Mesenchymal stem cell (in vitro differentiated cells and primary cell): ENCODE measurements at regions not wholly inside any gene's neighbourhood (a gene's known extent, or its start where the extent isn't known, plus 50 kb on each side); places are given as distances from the start of the nearest gene placed in this dataset.

Experiments
- DNase-seq: peaks from one replicate; pipeline ENCODE4 v3.0.0-alpha.2; 2013
- H2AFZ ChIP-seq: one replicate; pipeline ENCODE4 v1.6.1; 2013; ENCODE audit warnings: low read depth, mild to moderate bottlenecking, control low read depth, inconsistent platforms, low read length, moderate library complexity
- H2AK5ac ChIP-seq: 2 replicates; pipeline ENCODE4 v1.6.1; 2013; ENCODE audit warnings: low read length, moderate library complexity, mild to moderate bottlenecking, inconsistent platforms; ENCODE audit not compliant: severe bottlenecking
- H2BK120ac ChIP-seq: one replicate; pipeline ENCODE4 v1.6.1; 2013; ENCODE audit warnings: low read depth, mild to moderate bottlenecking, inconsistent platforms, low read length, moderate library complexity
- H2BK12ac ChIP-seq, 2 experiments: one replicate each; pipeline ENCODE4 v1.6.1; 2013; ENCODE audit warnings: inconsistent platforms in 2 of 2, low read length in 2 of 2, mild to moderate bottlenecking in 2 of 2, moderate library complexity in 2 of 2, control low read depth in 1 of 2
- H2BK15ac ChIP-seq: one replicate; pipeline ENCODE4 v1.6.1; 2013; ENCODE audit warnings: mild to moderate bottlenecking, low read depth, inconsistent platforms; ENCODE audit not compliant: poor library complexity, severe bottlenecking
- H2BK5ac ChIP-seq: 2 replicates; pipeline ENCODE4 v1.6.1; 2013; ENCODE audit warnings: low read depth, mild to moderate bottlenecking, low read length, control low read depth, inconsistent platforms; ENCODE audit not compliant: poor library complexity, severe bottlenecking
- H3K14ac ChIP-seq, 2 experiments: one replicate each; pipeline ENCODE4 v1.6.1; 2013; ENCODE audit warnings: inconsistent platforms in 2 of 2, low read length in 2 of 2, control low read depth in 1 of 2, mild to moderate bottlenecking in 1 of 2, moderate library complexity in 1 of 2
- H3K18ac ChIP-seq, 2 experiments: one replicate each; pipeline ENCODE4 v1.6.1; 2013; ENCODE audit warnings: inconsistent platforms in 2 of 2, low read length in 2 of 2, control low read depth in 1 of 2, low read depth in 1 of 2, mild to moderate bottlenecking in 1 of 2
- H3K23ac ChIP-seq, 2 experiments: one replicate each; pipeline ENCODE4 v1.6.1; 2013; ENCODE audit warnings: inconsistent platforms in 2 of 2, low read length in 2 of 2, mild to moderate bottlenecking in 2 of 2, moderate library complexity in 2 of 2, control low read depth in 1 of 2
- H3K27ac ChIP-seq: 2 replicates; pipeline ENCODE4 v1.5.1; 2013; ENCODE audit warnings: mild to moderate bottlenecking, moderate library complexity, low read length, control low read depth, inconsistent platforms; ENCODE audit not compliant: poor library complexity, severe bottlenecking
- H3K27me3 ChIP-seq, 2 experiments: 2 replicates each; pipeline versions ENCODE4 v1.6.1 to v1.7.0; 2013; ENCODE audit warnings: low read length in 2 of 2, mild to moderate bottlenecking in 2 of 2, moderate library complexity in 2 of 2, control low read depth in 1 of 2, inconsistent platforms in 1 of 2; ENCODE audit not compliant: control insufficient read depth in 1 of 2, insufficient read depth in 1 of 2
- H3K36me3 ChIP-seq, 2 experiments: 2 replicates each; pipeline versions ENCODE4 v1.6.1 to v1.7.0; 2013; ENCODE audit warnings: low read length in 2 of 2, control low read depth in 1 of 2, inconsistent platforms in 1 of 2, low read depth in 1 of 2, mild to moderate bottlenecking in 1 of 2; ENCODE audit not compliant: insufficient read depth in 2 of 2, control insufficient read depth in 1 of 2
- H3K4ac ChIP-seq, 2 experiments: one replicate each; pipeline ENCODE4 v1.6.1; 2013; ENCODE audit warnings: inconsistent platforms in 2 of 2, low read length in 2 of 2, mild to moderate bottlenecking in 2 of 2, moderate library complexity in 2 of 2, control low read depth in 1 of 2, low read depth in 1 of 2
- H3K4me1 ChIP-seq: 2 replicates; pipeline ENCODE4 v1.6.1; 2013; ENCODE audit warnings: low read depth, low read length, control low read depth; ENCODE audit not compliant: control insufficient read depth, insufficient read depth
- H3K4me2 ChIP-seq: 2 replicates; pipeline ENCODE4 v1.6.1; 2013; ENCODE audit warnings: low read length, mild to moderate bottlenecking, inconsistent platforms; ENCODE audit not compliant: poor library complexity, severe bottlenecking
- H3K4me3 ChIP-seq, 2 experiments: 2 replicates each; pipeline versions ENCODE4 v1.5.1 to v1.7.0; 2013; ENCODE audit warnings: low read length in 2 of 2, mild to moderate bottlenecking in 2 of 2, control low read depth in 1 of 2, low read depth in 1 of 2; ENCODE audit not compliant: insufficient read depth in 1 of 2
- H3K79me1 ChIP-seq: replicated peaks from 2 replicates; pipeline ENCODE4 v1.6.1; 2013; ENCODE audit warnings: mild to moderate bottlenecking, control low read depth, low read length, inconsistent platforms; ENCODE audit not compliant: poor library complexity, severe bottlenecking
- H3K9ac ChIP-seq: 2 replicates; pipeline ENCODE4 v1.7.0; 2013; ENCODE audit warnings: mild to moderate bottlenecking, low read length, moderate library complexity
- H3K9me3 ChIP-seq: 2 replicates; pipeline ENCODE4 v1.7.0; 2013; ENCODE audit warnings: mild to moderate bottlenecking, low read length; ENCODE audit not compliant: control insufficient read depth
- H4K8ac ChIP-seq: one replicate; pipeline ENCODE4 v1.6.1; 2013; ENCODE audit warnings: inconsistent platforms, mild to moderate bottlenecking, low read length, moderate library complexity
- H4K91ac ChIP-seq: one replicate; pipeline ENCODE4 v1.6.1; 2013; ENCODE audit warnings: mild to moderate bottlenecking, low read length, inconsistent platforms
- WGBS: methylation state at CpG from one replicate; pipeline ENCODE4 v1.1.7; 2013; ENCODE audit warnings: mixed read lengths; 5-methylcytosine and 5-hydroxymethylcytosine counted together

GRCh38 chr4:120447774-120448173 lies 381.1 kb upstream of the MAD2L1 start:
- Histone ChIP-seq H2BK15ac (no peak overlapping the region), H3K27ac (no peak overlapping the region), H3K4me3 (no peak overlapping the region), H3K79me1 (no peaks in the 10 kb centered on the region), H3K36me3 (no peaks in the 10 kb centered on the region), H3K9ac (no peak overlapping the region), H2BK12ac (no peak overlapping the region), H3K9me3 (no peaks in the 10 kb centered on the region), H3K4me2 (no peak overlapping the region), H2AFZ (no peak overlapping the region), H2BK5ac (no peak overlapping the region), H3K23ac (no peak overlapping the region), H3K18ac (no peak overlapping the region), H3K4ac (no peak overlapping the region), H3K4me1 (no peaks in the 10 kb centered on the region), H4K8ac (no peak overlapping the region), H3K14ac (no peak overlapping the region), H4K91ac (no peak overlapping the region), H3K27me3 (no peaks in the 10 kb centered on the region), H2BK120ac (no peak overlapping the region), H2AK5ac (no peak overlapping the region)
- DNase-seq, result no peak
- 82% methylated on average over 1 of the region's 1 CpG for whole genome bisulfite sequencing

GRCh38 chr4:120446051-120446567 lies 379.5 kb upstream of the MAD2L1 start:
- Histone ChIP-seq H3K4me2 (no peak overlapping the region), H3K4me1 (no peaks in the 10 kb centered on the region), H3K18ac (no peak overlapping the region), H2BK12ac (no peak overlapping the region), H3K36me3 (no peaks in the 10 kb centered on the region), H3K27me3 (no peaks in the 10 kb centered on the region), H3K23ac (no peak overlapping the region), H3K14ac (no peak overlapping the region), H3K79me1 (no peaks in the 10 kb centered on the region), H4K8ac (no peak overlapping the region), H3K4me3 (no peak overlapping the region), H4K91ac (no peak overlapping the region), H3K4ac (no peak overlapping the region), H2BK120ac (no peak overlapping the region), H3K9ac (no peak overlapping the region), H2BK15ac (no peak overlapping the region), H2AFZ (no peak overlapping the region), H3K9me3 (no peaks in the 10 kb centered on the region), H3K27ac (no peak overlapping the region), H2AK5ac (no peak overlapping the region), H2BK5ac (no peak overlapping the region)
- 100% methylated on average over 1 of the region's 1 CpG for WGBS
- peak; percentile 33 for DNase-seq

DNA sequence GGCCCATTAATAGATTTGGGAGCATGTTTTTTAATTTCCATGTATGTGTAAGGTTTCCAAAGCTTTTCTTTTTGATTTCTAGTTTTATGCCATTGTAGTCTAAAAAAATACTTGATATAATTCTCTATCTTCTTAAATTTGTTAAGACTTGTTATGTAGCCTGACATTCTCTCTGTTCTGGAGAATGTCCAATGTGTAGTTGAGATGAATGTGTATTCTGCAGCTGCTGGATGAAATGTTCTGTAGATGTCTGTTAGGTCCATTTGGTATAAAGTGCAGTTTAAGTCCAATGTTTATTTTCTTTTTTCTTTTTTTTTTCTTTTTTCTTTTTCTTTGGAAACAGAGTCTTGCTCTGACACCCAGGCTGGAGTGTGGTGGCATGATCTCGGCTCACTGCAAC lies 378.5 kb upstream of the MAD2L1 start:
- H3K23ac ChIP-seq, result no peak overlapping the region
- H3K4ac ChIP-seq, result no peak overlapping the region
- no peak overlapping the region for H4K8ac ChIP-seq
- H2BK120ac ChIP-seq, result no peak overlapping the region
- no peak overlapping the region for H2BK15ac ChIP-seq
- H2BK12ac ChIP-seq, result no peak overlapping the region
- no peaks in the 10 kb centered on the region for H3K27me3 ChIP-seq
- H3K9ac ChIP-seq, result no peak overlapping the region
- H2BK5ac ChIP-seq, result no peak overlapping the region
- H3K36me3 ChIP-seq, result no peaks in the 10 kb centered on the region
- H2AK5ac ChIP-seq, result no peak overlapping the region
- H3K9me3 ChIP-seq, result no peaks in the 10 kb centered on the region
- H2AFZ ChIP-seq, result no peak overlapping the region
- no peaks in the 10 kb centered on the region for H3K4me1 ChIP-seq
- no peaks in the 10 kb centered on the region for H3K79me1 ChIP-seq
- no peak overlapping the region for H3K27ac ChIP-seq
- DNase-seq, result no peak
- no peak overlapping the region for H3K4me2 ChIP-seq
- H3K18ac ChIP-seq, result no peak overlapping the region
- WGBS, result 100% methylated on average over 1 of the region's 1 CpG
- no peak overlapping the region for H3K14ac ChIP-seq
- H3K4me3 ChIP-seq, result no peak overlapping the region
- H4K91ac ChIP-seq, result no peak overlapping the region

DNA sequence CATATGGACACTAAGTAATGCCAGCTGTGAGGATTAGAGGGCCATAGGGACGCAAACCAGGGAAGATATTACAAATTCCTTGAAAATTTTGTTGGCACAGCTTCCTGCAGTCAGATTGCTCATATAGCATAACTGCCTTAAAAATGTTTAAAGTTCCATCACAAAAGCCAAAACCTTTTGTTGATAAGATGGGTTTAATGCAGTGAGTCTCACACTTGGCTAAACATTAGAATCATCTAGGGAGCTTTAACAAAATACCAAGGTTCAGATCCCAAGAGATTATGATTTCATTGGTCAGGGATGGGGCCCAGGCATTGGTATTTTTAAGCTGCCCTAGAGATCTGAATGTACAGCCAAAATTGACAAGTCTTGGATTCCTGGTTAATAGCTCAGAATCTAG lies 376.5 kb upstream of the MAD2L1 start:
- H3K79me1 ChIP-seq, result no peaks in the 10 kb centered on the region
- no peaks in the 10 kb centered on the region for H3K9me3 ChIP-seq
- no peak overlapping the region for H4K91ac ChIP-seq
- no peaks in the 10 kb centered on the region for H3K27me3 ChIP-seq
- no peak overlapping the region for H3K4ac ChIP-seq
- no peaks in the 10 kb centered on the region for H3K36me3 ChIP-seq
- H2AFZ ChIP-seq, result no peak overlapping the region
- H3K18ac ChIP-seq, result no peak overlapping the region
- H3K4me1 ChIP-seq, result no peaks in the 10 kb centered on the region
- H4K8ac ChIP-seq, result no peak overlapping the region
- H3K4me2 ChIP-seq, result no peak overlapping the region
- H2AK5ac ChIP-seq, result no peak overlapping the region
- H2BK120ac ChIP-seq, result no peak overlapping the region
- H3K4me3 ChIP-seq, result no peak overlapping the region
- no peak overlapping the region for H3K27ac ChIP-seq
- DNase-seq, result no peak
- H3K23ac ChIP-seq, result no peak overlapping the region
- H2BK12ac ChIP-seq, result no peak overlapping the region
- 100% methylated on average over 1 of the region's 1 CpG for WGBS
- H3K9ac ChIP-seq, result no peak overlapping the region
- H2BK5ac ChIP-seq, result no peak overlapping the region
- H2BK15ac ChIP-seq, result no peak overlapping the region
- no peak overlapping the region for H3K14ac ChIP-seq
